HUES6 (cell line): ENCODE measurements at regions not wholly inside any gene's neighbourhood (a gene's known extent, or its start where the extent isn't known, plus 50 kb on each side); places are given as distances from the start of the nearest gene placed in this dataset.
"Not testable (repeated sequence)": the region's sequence is repeated elsewhere in the genome, so short reads cannot be mapped to it uniquely, and the experiment has no call there.

ENCODE experiments used
- H3K27ac ChIP-seq: 2 replicates; pipeline ENCODE4 v1.7.0; 2013; ENCODE audit warnings: low read depth, mild to moderate bottlenecking, low read length, inconsistent platforms
- H3K27me3 ChIP-seq: 2 replicates; pipeline ENCODE4 v1.6.1; 2013; ENCODE audit warnings: low read length; ENCODE audit not compliant: control insufficient read depth, insufficient read depth
- H3K36me3 ChIP-seq: 2 replicates; pipeline ENCODE4 v1.6.1; 2013; ENCODE audit warnings: low read length; ENCODE audit not compliant: control insufficient read depth, insufficient read depth
- H3K4me1 ChIP-seq: 2 replicates; pipeline ENCODE4 v1.6.1; 2013; ENCODE audit warnings: low read length; ENCODE audit not compliant: control insufficient read depth, insufficient read depth
- H3K4me3 ChIP-seq: 2 replicates; pipeline ENCODE4 v1.5.1; 2013; ENCODE audit warnings: low read depth, low read length
- H3K9ac ChIP-seq: one replicate; pipeline ENCODE4 v1.6.1; 2013; ENCODE audit warnings: mild to moderate bottlenecking, low read length
- H3K9me3 ChIP-seq: 2 replicates; pipeline ENCODE4 v1.6.1; 2013; ENCODE audit warnings: low read depth, low read length; ENCODE audit not compliant: control insufficient read depth, insufficient read depth

- H3K9me3 ChIP-seq, result no peaks in the 10 kb centered on the region
- peaks cover 12% of the 10 kb centered on the region for H3K36me3 ChIP-seq
- H3K4me1 ChIP-seq, result no peaks in the 10 kb centered on the region
- H3K9ac ChIP-seq, result peak overlapping the region; percentile 93
- H3K27ac ChIP-seq, result no peak overlapping the region
- peak overlapping the region; percentile 99 for H3K4me3 ChIP-seq
- no peaks in the 10 kb centered on the region for H3K27me3 ChIP-seq
Observed at GRCh38 chr7:67301667-67302066, 305.0 kb downstream of the TYW1 start.

- Histone ChIP-seq H3K27me3 (no peaks in the 10 kb centered on the region), H3K4me1 (no peaks in the 10 kb centered on the region), H3K4me3 (peak overlapping the region; percentile 99), H3K27ac (peak overlapping the region; percentile 82), H3K9me3 (no peaks in the 10 kb centered on the region), H3K36me3 (peaks cover 17% of the 10 kb centered on the region), H3K9ac (peak overlapping the region; percentile 95)
Observed at GRCh38 chr7:67302113-67303039, 305.7 kb downstream of the TYW1 start.

- not testable (repeated sequence) for H3K4me1 ChIP-seq, H3K27me3 ChIP-seq, H3K27ac ChIP-seq, H3K9ac ChIP-seq, H3K9me3 ChIP-seq, H3K4me3 ChIP-seq
- H3K36me3 ChIP-seq, result peaks cover 40% of the 10 kb centered on the region
Observed at GRCh38 chr7:67304846-67305245, 308.2 kb downstream of the TYW1 start.

- Histone ChIP-seq H3K9me3 (no peaks in the 10 kb centered on the region), H3K36me3 (peaks cover 54% of the 10 kb centered on the region), H3K4me3 (no peak overlapping the region), H3K27ac (no peak overlapping the region), H3K27me3 (no peaks in the 10 kb centered on the region), H3K9ac (no peak overlapping the region), H3K4me1 (no peaks in the 10 kb centered on the region)
Observed at GRCh38 chr7:67306331-67306730, 309.7 kb downstream of the TYW1 start.

GRCh38 chr7:67309764-67310549 lies 313.3 kb downstream of the TYW1 start:
- no peak overlapping the region for H3K9ac ChIP-seq
- no peaks in the 10 kb centered on the region for H3K27me3 ChIP-seq
- no peak overlapping the region for H3K27ac ChIP-seq
- H3K36me3 ChIP-seq, result peaks cover 84% of the 10 kb centered on the region
- H3K4me3 ChIP-seq, result no peak overlapping the region
- H3K4me1 ChIP-seq, result no peaks in the 10 kb centered on the region
- H3K9me3 ChIP-seq, result no peaks in the 10 kb centered on the region

GRCh38 chr7:67311901-67312300 lies 315.3 kb downstream of the TYW1 start:
- Histone ChIP-seq H3K36me3 (peaks cover 83% of the 10 kb centered on the region), H3K4me1 (no peaks in the 10 kb centered on the region), H3K4me3 (no peak overlapping the region), H3K9ac (no peak overlapping the region), H3K27ac (no peak overlapping the region), H3K9me3 (no peaks in the 10 kb centered on the region), H3K27me3 (no peaks in the 10 kb centered on the region)

- Histone ChIP-seq H3K4me1 (no peaks in the 10 kb centered on the region), H3K27ac (no peak overlapping the region), H3K9ac (no peak overlapping the region), H3K36me3 (peaks cover 79% of the 10 kb centered on the region), H3K9me3 (no peaks in the 10 kb centered on the region), H3K4me3 (no peak overlapping the region), H3K27me3 (no peaks in the 10 kb centered on the region)
Observed at GRCh38 chr7:67313213-67313612, 316.6 kb downstream of the TYW1 start.

GRCh38 chr7:67316902-67317301 lies 320.3 kb downstream of the TYW1 start:
- not testable (repeated sequence) for H3K27me3 ChIP-seq, H3K4me3 ChIP-seq, H3K9me3 ChIP-seq, H3K27ac ChIP-seq, H3K4me1 ChIP-seq, H3K9ac ChIP-seq
- H3K36me3 ChIP-seq, result peaks cover 54% of the 10 kb centered on the region

GRCh38 chr7:67328257-67328656 lies 331.6 kb downstream of the TYW1 start:
- not testable (repeated sequence) for H3K9ac ChIP-seq, H3K4me1 ChIP-seq, H3K27me3 ChIP-seq, H3K27ac ChIP-seq, H3K9me3 ChIP-seq, H3K4me3 ChIP-seq, H3K36me3 ChIP-seq

- H3K36me3 ChIP-seq, H3K27me3 ChIP-seq: not testable (repeated sequence)
Observed at GRCh38 chr7:67335165-67335564, 338.5 kb downstream of the TYW1 start.

GRCh38 chr7:67335663-67336062 lies 339.0 kb downstream of the TYW1 start:
- not testable (repeated sequence) for H3K4me1 ChIP-seq, H3K27ac ChIP-seq, H3K36me3 ChIP-seq, H3K4me3 ChIP-seq, H3K27me3 ChIP-seq, H3K9ac ChIP-seq, H3K9me3 ChIP-seq

More at GRCh38 chr7:67335165-67335564, 338.5 kb downstream of the TYW1 start:
- H3K4me3 ChIP-seq, H3K4me1 ChIP-seq, H3K9ac ChIP-seq, H3K27ac ChIP-seq, H3K9me3 ChIP-seq: not testable (repeated sequence)
